CD14-positive monocyte (primary cell): ENCODE measurements at regions not wholly inside any gene's neighbourhood (a gene's known extent, or its start where the extent isn't known, plus 50 kb on each side); places are given as distances from the start of the nearest gene placed in this dataset.

ENCODE experiments used
- DNase-seq, 3 donors: peaks; one replicate each; pipeline ENCODE4 v3.0.0-alpha.2; 2011 to 2022
- H2AFZ ChIP-seq: 2 replicates; pipeline ENCODE4 v1.6.0; 2012; ENCODE audit warnings: mild to moderate bottlenecking, low read depth, low read length, inconsistent platforms; ENCODE audit not compliant: insufficient read depth, poor library complexity, severe bottlenecking
- H3K27ac ChIP-seq, 2 donors: 1 replicate in 1 of 2; 2 replicates in 1 of 2; pipeline ENCODE4 v1.5.1; 2012 to 2013; ENCODE audit warnings: low read length in 2 of 2, control low read depth in 1 of 2, inconsistent platforms in 1 of 2, low read depth in 1 of 2, mild to moderate bottlenecking in 1 of 2
- H3K27me3 ChIP-seq, 2 donors: one replicate each; pipeline versions ENCODE4 v1.6.0 to v1.6.1; 2011 to 2013; ENCODE audit warnings: low read length in 2 of 2; ENCODE audit not compliant: control insufficient read depth in 2 of 2, insufficient read depth in 2 of 2
- H3K36me3 ChIP-seq, 2 donors: replicated peaks in 1 of 2; 1 replicate in 1 of 2; 2 replicates in 1 of 2; pipeline versions ENCODE4 v1.5.1 to v1.6.1; 2012 to 2013; ENCODE audit warnings: low read length in 2 of 2, control low read depth in 1 of 2, inconsistent platforms in 1 of 2, mild to moderate bottlenecking in 1 of 2; ENCODE audit not compliant: insufficient read depth in 2 of 2, control insufficient read depth in 1 of 2
- H3K4me1 ChIP-seq, 2 donors: 1 replicate in 1 of 2; 2 replicates in 1 of 2; pipeline versions ENCODE4 v1.5.1 to v1.6.1; 2012 to 2013; ENCODE audit warnings: low read length in 2 of 2, control low read depth in 1 of 2, inconsistent platforms in 1 of 2, mild to moderate bottlenecking in 1 of 2, moderate library complexity in 1 of 2; ENCODE audit not compliant: insufficient read depth in 2 of 2, control insufficient read depth in 1 of 2
- H3K4me2 ChIP-seq: replicated peaks from 2 replicates; pipeline ENCODE3; 2012; ENCODE audit warnings: low read length, moderate library complexity, mild to moderate bottlenecking; ENCODE audit not compliant: poor library complexity, severe bottlenecking; ENCODE audit errors: extremely low read depth
- H3K4me3 ChIP-seq, 3 experiments: fragments of 200-600 bp in 1 of 3; sonication (generic) in 1 of 3; replicated peaks in 1 of 3; 1 replicate in 2 of 3; 2 replicates in 1 of 3; pipeline ENCODE4 v1.5.1; 2011 to 2013; ENCODE audit warnings: low read length in 3 of 3, mild to moderate bottlenecking in 3 of 3, control low read depth in 2 of 3, low read depth in 2 of 3, inconsistent platforms in 1 of 3, moderate library complexity in 1 of 3
- H3K79me2 ChIP-seq: 2 replicates; pipeline ENCODE4 v1.6.0; 2012; ENCODE audit warnings: mild to moderate bottlenecking, control low read depth, inconsistent platforms, low read length, moderate library complexity; ENCODE audit not compliant: insufficient read depth
- H3K9ac ChIP-seq: 2 replicates; pipeline ENCODE4 v1.6.0; 2017; ENCODE audit warnings: low read length, mild to moderate bottlenecking; ENCODE audit not compliant: insufficient read depth, poor library complexity, severe bottlenecking
- H3K9me3 ChIP-seq, 2 donors: replicated peaks in 1 of 2; 1 replicate in 1 of 2; 2 replicates in 1 of 2; pipeline versions ENCODE4 v1.5.1 to v1.6.1; 2012 to 2013; ENCODE audit warnings: low read length in 2 of 2, control low read depth in 1 of 2; ENCODE audit not compliant: control insufficient read depth in 1 of 2, insufficient read depth in 1 of 2
- H4K20me1 ChIP-seq: 2 replicates; pipeline ENCODE4 v1.6.0; 2012; ENCODE audit warnings: mild to moderate bottlenecking, low read length, control low read depth, moderate library complexity; ENCODE audit not compliant: insufficient read depth
- H3K27ac Mint-ChIP-seq, 7 donors: one replicate each; pipeline ENCODE4 v1.8.0; 2020; ENCODE audit warnings: mild to moderate bottlenecking in 7 of 7, mixed read lengths in 7 of 7, moderate library complexity in 6 of 7, inconsistent platforms in 2 of 7
- H3K27me3 Mint-ChIP-seq, 3 donors: one replicate each; pipeline ENCODE4 v1.8.0; 2021 to 2022; ENCODE audit warnings: low read depth in 3 of 3, mild to moderate bottlenecking in 3 of 3, mixed read lengths in 3 of 3, moderate library complexity in 3 of 3, inconsistent platforms in 1 of 3
- H3K36me3 Mint-ChIP-seq, 2 donors: one replicate each; pipeline ENCODE4 v1.8.0; 2020; ENCODE audit warnings: mixed read lengths in 2 of 2, inconsistent platforms in 1 of 2, mild to moderate bottlenecking in 1 of 2
- H3K4me1 Mint-ChIP-seq: one replicate; pipeline ENCODE4 v1.8.0; 2020; ENCODE audit warnings: mild to moderate bottlenecking, mixed read lengths
- H3K4me3 Mint-ChIP-seq, 2 donors: one replicate each; pipeline ENCODE4 v1.8.0; 2020; ENCODE audit warnings: mild to moderate bottlenecking in 2 of 2, mixed read lengths in 2 of 2, moderate library complexity in 1 of 2
- H3K9me3 Mint-ChIP-seq, 7 donors: one replicate each; pipeline ENCODE4 v1.8.0; 2020 to 2022; ENCODE audit warnings: mixed read lengths in 7 of 7, mild to moderate bottlenecking in 6 of 7, moderate library complexity in 6 of 7, inconsistent platforms in 2 of 7
- CTCF ChIP-seq: fragments of 200-600 bp; IDR thresholded peaks from one replicate; pipeline ENCODE4 v1.8.0; 2022; ENCODE audit warnings: antibody characterized with exemption, mild to moderate bottlenecking
- WGBS: methylation state at CpG from one replicate; pipeline ENCODE4 v1.1.5; 2013; ENCODE audit warnings: missing lambda C conversion rate; ENCODE audit not compliant: insufficient coverage; 5-methylcytosine and 5-hydroxymethylcytosine counted together
- intact Hi-C, 2 donors: fragments of 100-400 bp; cut with micrococcal nuclease; formaldehyde crosslinking; loops; one replicate each; pipeline versions ENCODE4 v1.15.0 to v1.15.1; 2023

- 95% methylated on average over 11 of the region's 12 CpGs for WGBS
- peaks cover 2 to 4% (median 4%) of the 10 kb centered on the region in 3 donors for H3K27me3 Mint-ChIP-seq
Measured at GRCh38 chr19:30083701-30084156, 141.7 kb downstream of the URI1 start.

GRCh38 chr19:30084390-30084819 lies 142.4 kb downstream of the URI1 start:
- peaks cover 2 to 4% (median 4%) of the 10 kb centered on the region in 3 donors for H3K27me3 Mint-ChIP-seq
- Histone ChIP-seq H3K79me2 (no peaks in the 10 kb centered on the region), H4K20me1 (no peaks in the 10 kb centered on the region), H2AFZ (no peak overlapping the region), H3K9ac (no peak overlapping the region), H3K4me3 (no peak overlapping the region), H3K9me3 (no peaks in the 10 kb centered on the region), H3K36me3 (no peaks in the 10 kb centered on the region), H3K27ac (no peak overlapping the region), H3K4me1 (no peaks in the 10 kb centered on the region), H3K27me3 (no peaks in the 10 kb centered on the region), H3K4me2 (no peak overlapping the region)
- 93% methylated on average over 11 of the region's 12 CpGs for WGBS
- no peaks in the 10 kb centered on the region for H3K36me3 Mint-ChIP-seq
- TF ChIP-seq CTCF = no peak
- DNase-seq = no peak
- intact Hi-C loops = no loop called here
- no peak overlapping the region for H3K4me3 Mint-ChIP-seq
- H3K9me3 Mint-ChIP-seq = no peaks in the 10 kb centered on the region
- no peak overlapping the region for H3K27ac Mint-ChIP-seq
- H3K4me1 Mint-ChIP-seq = no peaks in the 10 kb centered on the region

More at GRCh38 chr19:30083701-30084156, 141.7 kb downstream of the URI1 start:
- DNase-seq = no peak
- H2AFZ ChIP-seq = no peak overlapping the region
- H3K36me3 Mint-ChIP-seq = no peaks in the 10 kb centered on the region
- no peaks in the 10 kb centered on the region for H3K36me3 ChIP-seq
- no peaks in the 10 kb centered on the region for H3K4me1 Mint-ChIP-seq
- TF ChIP-seq CTCF = no peak
- intact Hi-C loops = no loop called here
- H3K9me3 Mint-ChIP-seq = no peaks in the 10 kb centered on the region
- H3K27ac Mint-ChIP-seq = no peak overlapping the region
- no peak overlapping the region for H3K4me3 Mint-ChIP-seq
- no peaks in the 10 kb centered on the region for H3K9me3 ChIP-seq
- H3K27me3 ChIP-seq = no peaks in the 10 kb centered on the region
- H3K4me3 ChIP-seq = no peak overlapping the region
- no peak overlapping the region for H3K27ac ChIP-seq
- no peak overlapping the region for H3K4me2 ChIP-seq
- H3K79me2 ChIP-seq = no peaks in the 10 kb centered on the region
- no peak overlapping the region for H3K9ac ChIP-seq
- H4K20me1 ChIP-seq = no peaks in the 10 kb centered on the region
- no peaks in the 10 kb centered on the region for H3K4me1 ChIP-seq
